Small intestine (tissue), 7 donors: ENCODE measurements at regions not wholly inside any gene's neighbourhood (a gene's known extent, or its start where the extent isn't known, plus 50 kb on each side); places are given as distances from the start of the nearest gene placed in this dataset.

Source experiments
- DNase-seq, 2 donors: peaks; one replicate each; pipeline versions ENCODE4 v3.0.0 to v3.0.0-alpha.2; 2013
- FAIRE-seq: peaks from 2 replicates; lab custom pipeline; 2012; peaks lifted over from hg19 to GRCh38; lab: Jason Lieb, UNC
- H3K27ac ChIP-seq, 3 donors: one replicate each; pipeline ENCODE4 v1.5.1; 2013; ENCODE audit warnings: low read length in 2 of 3, mild to moderate bottlenecking in 2 of 3, control low read depth in 1 of 3, inconsistent platforms in 1 of 3, low read depth in 1 of 3, moderate library complexity in 1 of 3
- H3K27me3 ChIP-seq, 3 donors: one replicate each; pipeline ENCODE4 v1.6.1; 2013; ENCODE audit warnings: low read length in 3 of 3, inconsistent platforms in 1 of 3; ENCODE audit not compliant: control insufficient read depth in 3 of 3, insufficient read depth in 3 of 3
- H3K36me3 ChIP-seq, 3 donors: one replicate each; pipeline ENCODE4 v1.6.1; 2013; ENCODE audit warnings: low read length in 3 of 3, inconsistent platforms in 1 of 3, low read depth in 1 of 3, mild to moderate bottlenecking in 1 of 3, moderate library complexity in 1 of 3; ENCODE audit not compliant: control insufficient read depth in 3 of 3, insufficient read depth in 2 of 3
- H3K4me1 ChIP-seq, 3 donors: one replicate each; pipeline ENCODE4 v1.6.1; 2013; ENCODE audit warnings: low read length in 2 of 3, inconsistent platforms in 1 of 3, low read depth in 1 of 3, mild to moderate bottlenecking in 1 of 3, moderate library complexity in 1 of 3; ENCODE audit not compliant: control insufficient read depth in 3 of 3, insufficient read depth in 2 of 3
- H3K4me3 ChIP-seq, 3 donors: one replicate each; pipeline ENCODE4 v1.5.1; 2013; ENCODE audit warnings: low read length in 3 of 3, control low read depth in 1 of 3, inconsistent platforms in 1 of 3, low read depth in 1 of 3, mild to moderate bottlenecking in 1 of 3, moderate library complexity in 1 of 3
- H3K9me3 ChIP-seq, 2 donors: one replicate each; pipeline ENCODE4 v1.6.1; 2013; ENCODE audit warnings: low read depth in 1 of 2, low read length in 1 of 2; ENCODE audit not compliant: control insufficient read depth in 2 of 2, insufficient read depth in 1 of 2
- WGBS, 3 donors: extraction: QIAGEN DNeasy Blood & Tissue Kit; methylation state at CpG; one replicate each; pipeline ENCODE4 v1.1.7; 2013; 5-methylcytosine and 5-hydroxymethylcytosine counted together
- donor health status: healthy with polysubstance abuse.
- donor health status: control.
- donor health status: control.
- donor health status: Bipolar disorder and iron deficiency.
- donor health status: healthy.

- FAIRE-seq, result no peak
- Histone ChIP-seq H3K4me3 (no peak overlapping the region), H3K4me1 (no peaks in the 10 kb centered on the region), H3K27ac (no peak overlapping the region), H3K9me3 (no peaks in the 10 kb centered on the region), H3K27me3 (no peaks in the 10 kb centered on the region), H3K36me3 (no peaks in the 10 kb centered on the region)
- no peak for DNase-seq
- WGBS, 3 donors, result 52 to 59% (median 52%) methylated on average over 1 of the region's 1 CpG
These were observed 80.3 kb upstream of the GYPC start for GRCh38 chr2:126575631-126576030.

- no peaks in the 10 kb centered on the region for H3K4me1 ChIP-seq
- H3K36me3 ChIP-seq, result no peaks in the 10 kb centered on the region
- H3K4me3 ChIP-seq, result no peak overlapping the region
- FAIRE-seq (no peak), DNase-seq (no peak)
- no peaks in the 10 kb centered on the region for H3K27me3 ChIP-seq
- 88 to 91% (median 91%) methylated on average over 9 of the region's 9 CpGs for WGBS, 3 donors
- H3K27ac ChIP-seq, result no peak overlapping the region
- no peaks in the 10 kb centered on the region for H3K9me3 ChIP-seq
These were observed 76.1 kb upstream of the GYPC start for GRCh38 chr2:126579868-126580267.

GRCh38 chr2:126586317-126586716, 69.6 kb upstream of the GYPC start:
- Histone ChIP-seq H3K4me1 (no peaks in the 10 kb centered on the region), H3K9me3 (no peaks in the 10 kb centered on the region), H3K4me3 (no peak overlapping the region), H3K36me3 (no peaks in the 10 kb centered on the region), H3K27ac (no peak overlapping the region), H3K27me3 (no peaks in the 10 kb centered on the region)
- FAIRE-seq (no peak), DNase-seq (no peak)
- 79 to 83% (median 81%) methylated on average over 8 of the region's 8 CpGs for WGBS, 3 donors

DNA sequence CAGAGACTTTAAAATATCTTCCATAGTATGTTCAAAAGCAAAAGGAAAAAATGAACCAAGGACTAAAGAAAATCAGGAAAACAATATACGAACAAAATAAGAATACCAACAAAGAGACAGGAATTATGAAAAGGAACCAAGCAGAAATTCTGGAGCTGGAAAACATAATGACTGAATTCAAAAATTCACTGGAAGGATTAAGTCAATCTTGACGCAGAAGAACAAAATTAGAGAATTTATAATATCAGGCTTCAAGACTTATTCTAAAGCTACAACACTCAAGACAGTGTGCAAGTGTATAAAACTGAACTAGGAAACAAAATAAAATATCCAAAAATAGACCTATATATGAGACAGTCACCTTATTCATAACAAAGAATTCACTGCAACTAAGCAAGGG, 56.9 kb upstream of the GYPC start:
- no peak for FAIRE-seq
- Histone ChIP-seq H3K4me3 (no peak overlapping the region), H3K27ac (no peak overlapping the region), H3K9me3 (peaks cover 1 to 3% of the 10 kb centered on the region in 2 donors), H3K36me3 (no peaks in the 10 kb centered on the region), H3K27me3 (no peaks in the 10 kb centered on the region), H3K4me1 (no peaks in the 10 kb centered on the region)
- whole genome bisulfite sequencing, 3 donors, result 65 to 91% (median 88%) methylated on average over 2 of the region's 2 CpGs
- no peak for DNase-seq

- Histone ChIP-seq H3K36me3 (no peaks in the 10 kb centered on the region), H3K27ac (no peak overlapping the region), H3K9me3 (peaks cover 1 to 3% of the 10 kb centered on the region in 2 donors), H3K4me3 (no peak overlapping the region), H3K4me1 (no peaks in the 10 kb centered on the region), H3K27me3 (no peaks in the 10 kb centered on the region)
- DNase-seq (no peak), FAIRE-seq (no peak)
- 62 to 84% (median 73%) methylated on average over 3 of the region's 3 CpGs for WGBS, 3 donors
These were observed 55.2 kb upstream of the GYPC start for GRCh38 chr2:126600742-126601141.

DNA sequence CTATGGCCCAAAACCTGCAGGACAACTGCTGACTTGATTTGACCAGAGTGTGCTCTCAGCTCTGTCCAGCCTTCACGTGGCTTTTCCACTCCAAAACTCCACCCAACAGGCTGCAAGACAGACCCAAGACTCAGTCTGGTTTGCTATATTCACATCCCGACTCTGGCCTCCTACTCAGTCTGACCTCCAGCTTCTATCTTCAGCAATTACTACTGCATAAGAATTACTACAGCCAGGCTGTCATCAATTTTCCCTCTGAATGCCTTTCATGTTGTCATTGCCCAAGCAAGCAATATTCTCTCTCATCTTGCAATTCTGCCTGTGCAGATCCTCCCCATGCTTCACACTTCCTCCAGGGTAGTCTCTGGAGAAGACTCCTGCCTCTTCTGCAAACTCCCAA, 53.6 kb upstream of the GYPC start:
- 39 to 63% (median 62%) methylated on average over 2 of the region's 2 CpGs for WGBS, 3 donors
- no peaks in the 10 kb centered on the region for H3K27me3 ChIP-seq
- peaks cover 1 to 3% of the 10 kb centered on the region in 2 donors for H3K9me3 ChIP-seq
- no peaks in the 10 kb centered on the region for H3K4me1 ChIP-seq
- H3K4me3 ChIP-seq, result no peak overlapping the region
- no peak for FAIRE-seq
- DNase-seq, result no peak
- no peak overlapping the region for H3K27ac ChIP-seq
- no peaks in the 10 kb centered on the region for H3K36me3 ChIP-seq
